Activated naive CD4-positive, alpha-beta T cell treated with anti-CD3 and anti-CD28 coated beads, Interleukin-2, amount 10 ng/mL, durations not matched to agents 7 days and 5 days (primary cell): ENCODE measurements at regions not wholly inside any gene's neighbourhood (a gene's known extent, or its start where the extent isn't known, plus 50 kb on each side); places are given as distances from the start of the nearest gene placed in this dataset.
"Not testable (repeated sequence)": the region's sequence is repeated elsewhere in the genome, so short reads cannot be mapped to it uniquely, and the experiment has no call there.

Experiments used
- CTCF ChIA-PET: fragments of 350-600 bp; sonication (Branson Sonifier 250); formaldehyde crosslinking; loops from one replicate; lab custom pipeline; 2021; ENCODE audit warnings: antibody characterized with exemption; lab: Charles Lee
- DNase-seq: peaks from one replicate; pipeline ENCODE4 v3.0.0-alpha.2; 2020
- H3K27ac Mint-ChIP-seq: one replicate; pipeline ENCODE4 v1.8.0; 2021; ENCODE audit warnings: mild to moderate bottlenecking, moderate library complexity, mixed read lengths
- H3K27me3 Mint-ChIP-seq: one replicate; pipeline ENCODE4 v1.8.0; 2021; ENCODE audit warnings: mild to moderate bottlenecking, mixed read lengths
- H3K36me3 Mint-ChIP-seq: one replicate; pipeline ENCODE4 v1.8.0; 2021; ENCODE audit warnings: mixed read lengths
- H3K4me1 Mint-ChIP-seq: one replicate; pipeline ENCODE4 v1.8.0; 2021; ENCODE audit warnings: mixed read lengths
- H3K4me3 Mint-ChIP-seq: one replicate; pipeline ENCODE4 v1.8.0; 2021; ENCODE audit warnings: mild to moderate bottlenecking, moderate library complexity, mixed read lengths
- H3K9me3 Mint-ChIP-seq: one replicate; pipeline ENCODE4 v1.8.0; 2021; ENCODE audit warnings: mixed read lengths

DNA sequence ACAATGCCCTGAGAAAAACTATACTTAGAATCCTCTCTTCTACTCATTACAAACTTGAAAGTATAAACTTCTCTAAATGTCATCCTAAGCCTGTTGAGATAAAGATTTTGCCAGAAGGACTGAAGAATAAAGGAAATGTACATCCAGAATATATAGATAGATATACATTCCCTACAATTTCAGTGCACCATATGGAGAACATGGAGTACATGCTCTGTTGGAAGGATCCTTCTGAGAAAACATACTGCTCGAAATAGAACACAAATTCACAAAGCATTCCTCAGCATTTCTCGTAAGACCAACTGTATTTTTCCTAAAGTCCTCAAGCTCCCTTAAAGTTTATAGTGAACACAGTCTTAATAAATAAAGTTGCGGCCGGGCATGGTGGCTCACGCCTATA, 69.7 kb upstream of the RASA1 start:
- H3K27me3 Mint-ChIP-seq = no peaks in the 10 kb centered on the region

GRCh38 chr5:87199246-87199645, 68.4 kb upstream of the RASA1 start:
- H3K27ac Mint-ChIP-seq, DNase-seq, H3K4me3 Mint-ChIP-seq, H3K27me3 Mint-ChIP-seq, H3K36me3 Mint-ChIP-seq, H3K9me3 Mint-ChIP-seq, H3K4me1 Mint-ChIP-seq, CTCF ChIA-PET: not testable (repeated sequence)

More for the DNA sequence above, 69.7 kb upstream of the RASA1 start:
- CTCF ChIA-PET = no interaction called here
- H3K27ac Mint-ChIP-seq = no peak overlapping the region
- no peak for DNase-seq
- no peak overlapping the region for H3K4me3 Mint-ChIP-seq
- peaks cover 5% of the 10 kb centered on the region for H3K4me1 Mint-ChIP-seq
- no peaks in the 10 kb centered on the region for H3K36me3 Mint-ChIP-seq
- peaks cover 1% of the 10 kb centered on the region for H3K9me3 Mint-ChIP-seq

DNA sequence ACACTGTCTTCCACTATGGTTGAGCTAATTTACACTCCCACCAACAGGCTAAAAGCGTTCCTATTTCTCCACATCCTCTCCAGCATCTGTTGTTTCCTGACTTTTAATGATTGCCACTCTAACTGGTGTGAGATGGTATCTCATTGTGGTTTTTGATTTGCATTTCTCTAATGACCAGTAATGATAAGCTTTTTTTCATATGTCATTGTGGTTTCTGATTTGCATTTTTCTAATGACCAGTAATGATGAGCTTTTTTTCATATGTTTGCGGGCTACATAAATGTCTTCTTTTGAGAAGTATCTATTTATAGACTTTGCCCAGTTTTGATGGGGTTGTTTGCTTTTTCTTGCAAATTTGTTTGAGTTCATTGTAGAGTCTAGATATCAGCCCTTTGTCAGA, 68.0 kb upstream of the RASA1 start:
- DNase-seq, CTCF ChIA-PET, H3K36me3 Mint-ChIP-seq, H3K4me1 Mint-ChIP-seq, H3K9me3 Mint-ChIP-seq, H3K27ac Mint-ChIP-seq, H3K27me3 Mint-ChIP-seq, H3K4me3 Mint-ChIP-seq: not testable (repeated sequence)

DNA sequence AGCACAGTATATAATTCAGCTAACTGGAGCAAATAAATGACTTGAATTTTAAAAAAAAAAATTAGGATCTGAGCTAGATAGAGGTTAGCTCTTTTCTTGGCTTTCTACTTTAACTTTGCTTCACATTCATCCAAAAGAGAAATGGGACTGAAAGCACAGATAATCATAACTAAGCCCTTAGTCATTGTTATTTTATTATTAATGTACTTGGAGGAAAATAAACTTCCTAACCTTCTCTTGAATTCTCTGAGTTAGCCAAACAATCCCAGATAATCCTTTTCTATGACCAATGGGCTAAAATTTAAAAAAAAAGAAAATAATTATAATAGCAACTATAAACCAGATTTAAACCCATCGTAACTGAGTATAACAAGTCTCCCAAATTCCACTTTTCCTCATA, 57.6 kb upstream of the RASA1 start:
- no peak overlapping the region for H3K27ac Mint-ChIP-seq
- H3K4me3 Mint-ChIP-seq = no peak overlapping the region
- H3K4me1 Mint-ChIP-seq = peaks cover 5% of the 10 kb centered on the region
- no peak for DNase-seq
- CTCF ChIA-PET = interaction anchor here (1.1 kb wide), 1 partner anchor 190 kb away, joined by 3 read pairs; no protein-coding TSS in a partner anchor
- H3K36me3 Mint-ChIP-seq = no peaks in the 10 kb centered on the region
- no peaks in the 10 kb centered on the region for H3K27me3 Mint-ChIP-seq
- peaks cover 4% of the 10 kb centered on the region for H3K9me3 Mint-ChIP-seq

- H3K4me1 Mint-ChIP-seq = peaks cover 5% of the 10 kb centered on the region
- DNase-seq = no peak
- H3K27me3 Mint-ChIP-seq = no peaks in the 10 kb centered on the region
- CTCF ChIA-PET = interaction anchor here (0.6 kb wide), 1 partner anchor 10 kb away, joined by 3 read pairs; no protein-coding TSS in a partner anchor
- H3K27ac Mint-ChIP-seq = no peak overlapping the region
- no peak overlapping the region for H3K4me3 Mint-ChIP-seq
- H3K36me3 Mint-ChIP-seq = no peaks in the 10 kb centered on the region
- H3K9me3 Mint-ChIP-seq = peaks cover 4% of the 10 kb centered on the region
Observed at GRCh38 chr5:87210743-87211142, 56.9 kb upstream of the RASA1 start.

- Mint-ChIP-seq H3K36me3 (no peaks in the 10 kb centered on the region), H3K27me3 (no peaks in the 10 kb centered on the region), H3K27ac (no peak overlapping the region), H3K9me3 (peaks cover 4% of the 10 kb centered on the region), H3K4me1 (peaks cover 5% of the 10 kb centered on the region), H3K4me3 (no peak overlapping the region)
- CTCF ChIA-PET = no interaction called here
- DNase-seq = no peak
Observed at GRCh38 chr5:87211676-87212075, 56.0 kb upstream of the RASA1 start.

GRCh38 chr5:87212183-87212582, 55.5 kb upstream of the RASA1 start:
- H3K4me1 Mint-ChIP-seq, H3K36me3 Mint-ChIP-seq, H3K4me3 Mint-ChIP-seq, H3K9me3 Mint-ChIP-seq, H3K27ac Mint-ChIP-seq, CTCF ChIA-PET, DNase-seq, H3K27me3 Mint-ChIP-seq: not testable (repeated sequence)

- H3K4me3 Mint-ChIP-seq, H3K27ac Mint-ChIP-seq, DNase-seq, H3K4me1 Mint-ChIP-seq, H3K9me3 Mint-ChIP-seq, H3K27me3 Mint-ChIP-seq, CTCF ChIA-PET, H3K36me3 Mint-ChIP-seq: not testable (repeated sequence)
Observed at GRCh38 chr5:87217480-87217879, 50.2 kb upstream of the RASA1 start.
